IMR-90 (cell line): ENCODE measurements at regions not wholly inside any gene's neighbourhood (a gene's known extent, or its start where the extent isn't known, plus 50 kb on each side); places are given as distances from the start of the nearest gene placed in this dataset.

Source experiments
- ATAC-seq: fragments of 200-7000 bp; cut with Tn5 transposase; 2 replicates; pipeline ENCODE4 v1.9.1; 2020; ENCODE audit warnings: low read depth, mild to moderate bottlenecking, moderate library complexity
- BruUV-seq: library from RNA; stranded (reverse); fragments of 400-500 nt; replicated peaks from 2 replicates; lab custom pipeline; 2021; lab: Mats Ljungman, UMichigan
- CTCF ChIA-PET: fragments of 300-600 bp; formaldehyde crosslinking; extraction: SDS; loops from one replicate; lab custom pipeline; 2021; ENCODE audit warnings: antibody characterized with exemption; lab: Yijun Ruan, JAX
- POLR2A ChIA-PET: fragments of 300-600 bp; sonication (Branson Sonifier 250); formaldehyde crosslinking; loops from one replicate; lab custom pipeline; 2022; ENCODE audit warnings: antibody characterized with exemption; ENCODE audit not compliant: unreplicated experiment; lab: Charles Lee
- DNase-seq: peaks from one replicate; pipeline ENCODE4 v3.0.0; 2013
- H2AFZ ChIP-seq: replicated peaks from 2 replicates; pipeline ENCODE3; 2013; ENCODE audit warnings: low read length, mild to moderate bottlenecking; ENCODE audit not compliant: poor library complexity
- H2AK5ac ChIP-seq: 2 replicates; pipeline ENCODE4 v1.6.1; 2013; ENCODE audit warnings: low read depth, low read length, inconsistent platforms
- H2AK9ac ChIP-seq: replicated peaks from 2 replicates; pipeline ENCODE3; 2013; ENCODE audit warnings: mild to moderate bottlenecking, low read depth, low read length, moderate library complexity; ENCODE audit not compliant: poor library complexity
- H2BK120ac ChIP-seq: 2 replicates; pipeline ENCODE4 v1.6.1; 2013; ENCODE audit warnings: low read depth, low read length, inconsistent platforms
- H2BK15ac ChIP-seq: 3 replicates; pipeline ENCODE4 v1.6.1; 2013; ENCODE audit warnings: low read depth, low read length, inconsistent platforms
- H2BK20ac ChIP-seq: 2 replicates; pipeline ENCODE4 v1.6.1; 2013; ENCODE audit warnings: low read depth, mild to moderate bottlenecking, inconsistent platforms, low read length, moderate library complexity
- H2BK5ac ChIP-seq: 2 replicates; pipeline ENCODE4 v1.6.1; 2013; ENCODE audit warnings: mild to moderate bottlenecking, low read depth, low read length, inconsistent platforms; ENCODE audit not compliant: poor library complexity, severe bottlenecking
- H3K14ac ChIP-seq: replicated peaks from 2 replicates; pipeline ENCODE4 v1.6.1; 2013; ENCODE audit warnings: low read depth, low read length, inconsistent platforms
- H3K18ac ChIP-seq: 2 replicates; pipeline ENCODE4 v1.6.1; 2013; ENCODE audit warnings: low read depth, low read length, control low read depth
- H3K23ac ChIP-seq: 2 replicates; pipeline ENCODE4 v1.6.1; 2013; ENCODE audit warnings: low read depth, low read length, inconsistent platforms
- H3K27ac ChIP-seq: 2 replicates; pipeline ENCODE4 v1.5.1; 2013; ENCODE audit warnings: mild to moderate bottlenecking, control low read depth, low read length; ENCODE audit not compliant: insufficient read depth
- H3K27me3 ChIP-seq: 2 replicates; pipeline ENCODE4 v1.6.1; 2013; ENCODE audit warnings: low read length; ENCODE audit not compliant: control insufficient read depth, insufficient read depth
- H3K36me3 ChIP-seq: 2 replicates; pipeline ENCODE4 v1.6.1; 2013; ENCODE audit warnings: low read length, mixed read lengths; ENCODE audit not compliant: control insufficient read depth, insufficient read depth
- H3K4ac ChIP-seq: 2 replicates; pipeline ENCODE4 v1.6.1; 2013; ENCODE audit warnings: low read depth, low read length, inconsistent platforms
- H3K4me1 ChIP-seq: 2 replicates; pipeline ENCODE4 v1.6.1; 2013; ENCODE audit warnings: low read length, mixed read lengths; ENCODE audit not compliant: control insufficient read depth, insufficient read depth
- H3K4me2 ChIP-seq: 2 replicates; pipeline ENCODE4 v1.6.1; 2013; ENCODE audit warnings: low read depth, mild to moderate bottlenecking, control low read depth, low read length, moderate library complexity
- H3K4me3 ChIP-seq: 2 replicates; pipeline ENCODE4 v1.5.1; 2013; ENCODE audit warnings: low read depth, mild to moderate bottlenecking, control low read depth, low read length, moderate library complexity; ENCODE audit not compliant: insufficient read depth
- H3K56ac ChIP-seq: 2 replicates; pipeline ENCODE4 v1.6.1; 2013; ENCODE audit warnings: low read length, inconsistent platforms; ENCODE audit not compliant: insufficient read depth; ENCODE audit errors: extremely low read depth
- H3K79me1 ChIP-seq, 2 experiments: 2 replicates each; pipeline ENCODE4 v1.6.1; 2013; ENCODE audit warnings: low read length in 2 of 2, inconsistent platforms in 1 of 2, low read depth in 1 of 2
- H3K9ac ChIP-seq: 2 replicates; pipeline ENCODE4 v1.6.1; 2013; ENCODE audit warnings: low read depth, low read length, control low read depth
- H3K9me1 ChIP-seq: 2 replicates; pipeline ENCODE4 v1.6.1; 2013; ENCODE audit warnings: low read length, inconsistent platforms; ENCODE audit not compliant: insufficient read depth
- H3K9me3 ChIP-seq: 2 replicates; pipeline ENCODE4 v1.6.1; 2013; ENCODE audit warnings: low read length; ENCODE audit not compliant: control insufficient read depth, insufficient read depth
- H4K20me1 ChIP-seq: 2 replicates; pipeline ENCODE4 v1.6.1; 2013; ENCODE audit warnings: low read length, inconsistent platforms; ENCODE audit not compliant: insufficient read depth
- H4K5ac ChIP-seq: 2 replicates; pipeline ENCODE4 v1.6.1; 2013; ENCODE audit warnings: mild to moderate bottlenecking, low read depth, low read length, control low read depth
- H4K8ac ChIP-seq, 2 experiments: 2 replicates each; pipeline ENCODE4 v1.6.1; 2013; ENCODE audit warnings: low read depth in 2 of 2, low read length in 2 of 2, control low read depth in 1 of 2, inconsistent platforms in 1 of 2
- H4K91ac ChIP-seq: 2 replicates; pipeline ENCODE4 v1.6.1; 2013; ENCODE audit warnings: low read depth, low read length, inconsistent platforms; ENCODE audit not compliant: insufficient read depth
- CEBPB ChIP-seq: IDR thresholded peaks from 2 replicates; pipeline ENCODE4 v1.6.1; 2012; ENCODE audit warnings: low read depth, low read length, improper control_type of control experiment
- CHD1 ChIP-seq: IDR thresholded peaks from 2 replicates; pipeline ENCODE4 v1.6.1; 2012; ENCODE audit warnings: low read depth, low read length, improper control_type of control experiment
- FOS ChIP-seq: fragments of 150-350 bp; IDR thresholded peaks from 2 replicates; pipeline ENCODE4 v1.6.1; 2016; ENCODE audit warnings: low read depth, low read length
- MAFK ChIP-seq: IDR thresholded peaks from 2 replicates; pipeline ENCODE4 v1.6.1; 2012; ENCODE audit warnings: low read depth, low read length, improper control_type of control experiment
- NFE2L2 ChIP-seq: fragments of 150-350 bp; IDR thresholded peaks from 2 replicates; pipeline ENCODE4 v1.6.1; 2016; ENCODE audit warnings: low read depth, mild to moderate bottlenecking, low read length
- POLR2A ChIP-seq: IDR thresholded peaks from 2 replicates; pipeline ENCODE4 v1.6.1; 2012; ENCODE audit warnings: mild to moderate bottlenecking, low read depth, low read length
- RAD21 ChIP-seq: IDR thresholded peaks from 2 replicates; pipeline ENCODE4 v1.6.1; 2012; ENCODE audit warnings: low read length, improper control_type of control experiment
- SMC3 ChIP-seq: fragments of 150-350 bp; IDR thresholded peaks from 2 replicates; pipeline ENCODE4 v1.6.1; 2016; ENCODE audit warnings: low read depth, mild to moderate bottlenecking, antibody characterized with exemption, low read length, moderate library complexity
- WGBS, 2 experiments: methylation state at CpG; one replicate each; pipeline versions ENCODE4 v1.1.5 to v1.1.7; 2013; ENCODE audit warnings: missing lambda C conversion rate in 2 of 2; ENCODE audit not compliant: insufficient read length in 1 of 2; ENCODE audit errors: extremely low coverage in 2 of 2; 5-methylcytosine and 5-hydroxymethylcytosine counted together
- dilution Hi-C: fragments of 300-500 bp; cut with HindIII; formaldehyde crosslinking; loops from one replicate; pipeline ENCODE4 v1.14.3; 2018; ENCODE audit warnings: low sequenced_read_pairs; ENCODE audit not compliant: unreplicated experiment
- in situ Hi-C: fragments of 300-500 bp; cut with MboI; formaldehyde crosslinking; loops from 3 replicates; pipeline ENCODE4 v1.14.3; 2019; ENCODE audit warnings: low sequenced_read_pairs, inconsistent platforms, mixed read lengths
- intact Hi-C: fragments of 100-400 bp; cut with micrococcal nuclease; formaldehyde crosslinking; loops from 2 replicates; pipeline ENCODE4 v1.10.0; 2022
- TF ChIP-seq, protein P1 (sequence below): conservative IDR thresholded peaks from 2 replicates; pipeline ENCODE4 v1.5.1; 2012; ENCODE audit warnings: mild to moderate bottlenecking, low read depth, low read length, improper control_type of control experiment
- TF ChIP-seq, protein P2 (sequence below): fragments of 150-350 bp; IDR thresholded peaks from 2 replicates; pipeline ENCODE4 v1.6.1; 2017; ENCODE audit warnings: mild to moderate bottlenecking, antibody characterized with exemption, low read length, low read depth
- TF ChIP-seq, protein P3 (sequence below): fragments of 150-350 bp; IDR thresholded peaks from 2 replicates; pipeline ENCODE4 v1.6.1; 2016; ENCODE audit warnings: low read depth, mild to moderate bottlenecking, low read length, moderate library complexity, borderline replicate concordance

DNA sequence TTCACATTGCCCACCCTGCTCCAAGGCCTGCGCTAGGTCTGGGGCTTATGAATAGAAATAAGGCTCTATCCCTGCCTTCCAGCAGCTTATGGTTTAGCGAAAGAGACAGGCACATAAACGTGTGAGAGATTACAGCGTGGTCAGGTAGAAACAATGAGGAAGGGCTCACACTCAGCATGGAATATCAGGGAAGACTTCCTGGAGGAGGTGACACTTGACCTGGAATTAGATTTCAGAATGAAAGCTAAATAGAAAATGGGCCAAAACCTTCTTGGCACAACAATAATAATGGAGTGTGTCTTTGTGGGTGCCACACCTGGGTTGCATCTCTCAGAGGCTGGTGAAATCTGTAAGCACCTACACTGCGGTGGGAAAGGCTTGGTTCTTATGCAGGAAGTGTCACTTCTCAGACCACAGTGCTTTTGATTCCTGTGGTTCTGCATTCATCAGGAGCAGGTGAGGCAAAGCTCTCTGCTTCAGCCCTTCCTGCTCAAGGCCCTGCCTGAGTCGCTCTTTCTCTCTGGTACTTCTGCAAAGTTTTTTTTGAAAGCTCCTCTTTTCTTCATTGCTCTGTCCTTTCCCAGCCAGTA lies 430.3 kb downstream of the ZNF536 start:
- Histone ChIP-seq H4K8ac (no peak overlapping the region), H3K4ac (no peak overlapping the region), H4K91ac (no peak overlapping the region), H3K79me1 (no peaks in the 10 kb centered on the region), H3K18ac (no peak overlapping the region), H2AFZ (no peak overlapping the region), H3K23ac (no peak overlapping the region), H3K27me3 (no peaks in the 10 kb centered on the region; the same call in 1 of the 2 replicates), H3K9ac (no peak overlapping the region), H4K5ac (no peak overlapping the region), H2AK5ac (no peak overlapping the region), H3K36me3 (no peaks in the 10 kb centered on the region), H4K20me1 (no peaks in the 10 kb centered on the region), H3K4me1 (no peaks in the 10 kb centered on the region), H3K56ac (no peak overlapping the region), H3K9me1 (no peaks in the 10 kb centered on the region), H3K4me3 (no peak overlapping the region), H2BK20ac (no peak overlapping the region), H3K27ac (no peak overlapping the region), H3K9me3 (no peaks in the 10 kb centered on the region), H3K14ac (no peak overlapping the region), H2BK15ac (no peak overlapping the region), H2BK120ac (no peak overlapping the region), H3K4me2 (no peak overlapping the region), H2BK5ac (no peak overlapping the region), H2AK9ac (no peak overlapping the region)
- POLR2A ChIA-PET, result no interaction called here
- DNase-seq (no peak), ATAC-seq (no peak)
- CTCF ChIA-PET, result no interaction called here
- no TSS peak for BruUV-seq
- WGBS, 2 experiments, result 37% methylated on average over 3 of the region's 6 CpGs; no CpG with 5 or more reads in 1 of the 2 experiments
- TF ChIP-seq, protein P1, sequence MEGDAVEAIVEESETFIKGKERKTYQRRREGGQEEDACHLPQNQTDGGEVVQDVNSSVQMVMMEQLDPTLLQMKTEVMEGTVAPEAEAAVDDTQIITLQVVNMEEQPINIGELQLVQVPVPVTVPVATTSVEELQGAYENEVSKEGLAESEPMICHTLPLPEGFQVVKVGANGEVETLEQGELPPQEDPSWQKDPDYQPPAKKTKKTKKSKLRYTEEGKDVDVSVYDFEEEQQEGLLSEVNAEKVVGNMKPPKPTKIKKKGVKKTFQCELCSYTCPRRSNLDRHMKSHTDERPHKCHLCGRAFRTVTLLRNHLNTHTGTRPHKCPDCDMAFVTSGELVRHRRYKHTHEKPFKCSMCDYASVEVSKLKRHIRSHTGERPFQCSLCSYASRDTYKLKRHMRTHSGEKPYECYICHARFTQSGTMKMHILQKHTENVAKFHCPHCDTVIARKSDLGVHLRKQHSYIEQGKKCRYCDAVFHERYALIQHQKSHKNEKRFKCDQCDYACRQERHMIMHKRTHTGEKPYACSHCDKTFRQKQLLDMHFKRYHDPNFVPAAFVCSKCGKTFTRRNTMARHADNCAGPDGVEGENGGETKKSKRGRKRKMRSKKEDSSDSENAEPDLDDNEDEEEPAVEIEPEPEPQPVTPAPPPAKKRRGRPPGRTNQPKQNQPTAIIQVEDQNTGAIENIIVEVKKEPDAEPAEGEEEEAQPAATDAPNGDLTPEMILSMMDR, result no peak
- TF ChIP-seq NFE2L2 (no peak), RAD21 (no peak), SMC3 (no peak), MAFK (no peak), POLR2A (no peak), FOS (no peak), CEBPB (no peak), CHD1 (no peak)
- TF ChIP-seq, protein P2, sequence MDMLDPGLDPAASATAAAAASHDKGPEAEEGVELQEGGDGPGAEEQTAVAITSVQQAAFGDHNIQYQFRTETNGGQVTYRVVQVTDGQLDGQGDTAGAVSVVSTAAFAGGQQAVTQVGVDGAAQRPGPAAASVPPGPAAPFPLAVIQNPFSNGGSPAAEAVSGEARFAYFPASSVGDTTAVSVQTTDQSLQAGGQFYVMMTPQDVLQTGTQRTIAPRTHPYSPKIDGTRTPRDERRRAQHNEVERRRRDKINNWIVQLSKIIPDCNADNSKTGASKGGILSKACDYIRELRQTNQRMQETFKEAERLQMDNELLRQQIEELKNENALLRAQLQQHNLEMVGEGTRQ, result no peak
- TF ChIP-seq, protein P3, sequence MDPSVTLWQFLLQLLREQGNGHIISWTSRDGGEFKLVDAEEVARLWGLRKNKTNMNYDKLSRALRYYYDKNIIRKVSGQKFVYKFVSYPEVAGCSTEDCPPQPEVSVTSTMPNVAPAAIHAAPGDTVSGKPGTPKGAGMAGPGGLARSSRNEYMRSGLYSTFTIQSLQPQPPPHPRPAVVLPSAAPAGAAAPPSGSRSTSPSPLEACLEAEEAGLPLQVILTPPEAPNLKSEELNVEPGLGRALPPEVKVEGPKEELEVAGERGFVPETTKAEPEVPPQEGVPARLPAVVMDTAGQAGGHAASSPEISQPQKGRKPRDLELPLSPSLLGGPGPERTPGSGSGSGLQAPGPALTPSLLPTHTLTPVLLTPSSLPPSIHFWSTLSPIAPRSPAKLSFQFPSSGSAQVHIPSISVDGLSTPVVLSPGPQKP, result no peak
- dilution Hi-C loops, result no loop called here
- in situ Hi-C loops, result no loop called here
- intact Hi-C loops, result no loop called here
